GM10248 (cell line): ENCODE measurements at regions not wholly inside any gene's neighbourhood (a gene's known extent, or its start where the extent isn't known, plus 50 kb on each side); places are given as distances from the start of the nearest gene placed in this dataset.

ENCODE experiments used
- CTCF ChIA-PET: fragments of 300-600 bp; sonication (Branson Sonifier 250); formaldehyde crosslinking; extraction: SDS; loops from one replicate; lab custom pipeline; 2021; ENCODE audit warnings: antibody characterized with exemption; lab: Yijun Ruan, JAX
- POLR2A ChIA-PET: fragments of 350-650 bp; sonication (Branson Sonifier 250); formaldehyde crosslinking; extraction: SDS; loops from one replicate; lab custom pipeline; 2020; ENCODE audit warnings: antibody characterized with exemption; lab: Yijun Ruan, JAX
- DNase-seq: peaks from one replicate; pipeline ENCODE4 v3.0.0; 2012; ENCODE audit errors: extremely low spot score
- TF ChIP-seq, protein P1 (sequence below): IDR thresholded peaks from 2 replicates; pipeline ENCODE4 v1.5.1; 2012; ENCODE audit warnings: mild to moderate bottlenecking, low read depth; ENCODE audit errors: extremely low read depth, missing control alignments, control extremely low read depth

- ChIA-PET CTCF (no interaction called here), POLR2A (no interaction called here)
- no peak for DNase-seq
Measured at GRCh38 chr1:113325022-113325421, 65.3 kb upstream of the MAGI3 start.

DNA sequence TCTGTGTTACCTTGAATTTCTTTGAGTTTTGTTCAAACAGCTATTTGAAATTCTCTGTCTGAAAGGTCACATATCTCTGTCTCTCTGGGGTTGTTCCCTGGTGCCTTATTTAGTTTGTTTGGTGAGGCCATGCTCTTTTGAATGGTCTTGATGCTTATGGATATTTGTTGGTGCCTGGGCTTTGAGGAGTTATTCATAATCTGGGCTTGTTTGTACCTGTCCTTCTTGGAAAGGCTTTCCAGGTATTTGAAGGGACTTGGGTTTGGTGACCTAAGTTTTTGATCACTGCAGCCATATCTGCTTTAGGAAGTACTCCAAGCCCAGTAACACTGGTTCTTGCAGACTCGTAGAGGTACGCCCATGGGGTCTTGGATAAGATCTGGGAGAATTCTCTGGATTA, 63.3 kb upstream of the MAGI3 start:
- CTCF ChIA-PET = no interaction called here
- DNase-seq = no peak
- TF ChIP-seq, protein P1, sequence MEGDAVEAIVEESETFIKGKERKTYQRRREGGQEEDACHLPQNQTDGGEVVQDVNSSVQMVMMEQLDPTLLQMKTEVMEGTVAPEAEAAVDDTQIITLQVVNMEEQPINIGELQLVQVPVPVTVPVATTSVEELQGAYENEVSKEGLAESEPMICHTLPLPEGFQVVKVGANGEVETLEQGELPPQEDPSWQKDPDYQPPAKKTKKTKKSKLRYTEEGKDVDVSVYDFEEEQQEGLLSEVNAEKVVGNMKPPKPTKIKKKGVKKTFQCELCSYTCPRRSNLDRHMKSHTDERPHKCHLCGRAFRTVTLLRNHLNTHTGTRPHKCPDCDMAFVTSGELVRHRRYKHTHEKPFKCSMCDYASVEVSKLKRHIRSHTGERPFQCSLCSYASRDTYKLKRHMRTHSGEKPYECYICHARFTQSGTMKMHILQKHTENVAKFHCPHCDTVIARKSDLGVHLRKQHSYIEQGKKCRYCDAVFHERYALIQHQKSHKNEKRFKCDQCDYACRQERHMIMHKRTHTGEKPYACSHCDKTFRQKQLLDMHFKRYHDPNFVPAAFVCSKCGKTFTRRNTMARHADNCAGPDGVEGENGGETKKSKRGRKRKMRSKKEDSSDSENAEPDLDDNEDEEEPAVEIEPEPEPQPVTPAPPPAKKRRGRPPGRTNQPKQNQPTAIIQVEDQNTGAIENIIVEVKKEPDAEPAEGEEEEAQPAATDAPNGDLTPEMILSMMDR = no peak
- POLR2A ChIA-PET = no interaction called here

More at GRCh38 chr1:113325022-113325421, 65.3 kb upstream of the MAGI3 start:
- TF ChIP-seq, protein P1 = no peak

DNA sequence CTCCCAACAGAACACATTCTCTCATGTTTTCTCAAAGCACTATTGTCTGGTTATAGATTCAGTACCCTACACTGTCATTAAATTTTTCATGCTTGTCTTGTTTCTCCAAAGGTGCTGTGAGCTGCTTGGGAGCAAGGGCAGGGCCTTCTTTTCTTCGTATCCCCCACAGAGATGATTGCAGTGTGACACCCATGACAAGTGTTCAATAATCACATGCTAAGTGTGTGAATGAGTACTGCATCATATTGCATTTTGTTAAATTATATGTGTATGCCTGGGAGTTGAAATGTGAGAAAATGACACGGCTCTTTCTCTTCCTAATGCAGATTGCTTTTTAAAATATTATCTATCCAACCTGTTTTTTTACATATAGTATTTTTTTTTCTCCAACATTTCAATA, 57.3 kb upstream of the MAGI3 start:
- POLR2A ChIA-PET = interaction anchor here (0.6 kb wide), 1 partner anchor 426 kb away, joined by 5 read pairs; no protein-coding TSS in a partner anchor
- TF ChIP-seq, protein P1 = no peak
- CTCF ChIA-PET = interaction anchor here (1.2 kb wide), 1 partner anchor 13 kb away, joined by 4 read pairs; no protein-coding TSS in a partner anchor
- no peak for DNase-seq

DNA sequence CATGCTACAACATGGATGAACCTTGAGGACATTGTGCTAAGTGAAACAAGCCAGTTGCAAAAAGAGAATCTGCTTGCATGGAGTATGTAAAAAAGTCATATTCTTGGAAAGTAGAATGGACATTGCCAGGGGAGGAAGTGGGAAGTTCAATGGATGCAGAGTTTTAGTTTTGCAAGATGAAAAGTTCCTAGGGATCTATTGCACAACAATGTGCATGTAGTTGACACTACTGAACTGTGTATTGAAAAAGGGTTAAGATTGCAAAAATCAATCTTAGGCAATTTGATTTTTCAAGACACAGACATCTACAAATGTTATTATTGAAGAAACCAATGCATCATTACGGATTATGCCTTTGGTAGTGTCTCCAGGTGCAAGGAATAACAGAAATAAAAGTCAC, 50.3 kb upstream of the MAGI3 start:
- CTCF ChIA-PET = no interaction called here
- POLR2A ChIA-PET = no interaction called here
- DNase-seq = no peak
- TF ChIP-seq, protein P1 = no peak
